ENCODE measurements at regions not wholly inside any gene's neighbourhood (a gene's known extent, or its start where the extent isn't known, plus 50 kb on each side); places are given as distances from the start of the nearest gene placed in this dataset.

GRCh38 chr6:119760046-119760445, 410.5 kb upstream of the MAN1A1 start:
- no peak for TF ChIP-seq CTCF (IDR thresholded peaks at IDR 0.05)
- no peak for TF ChIP-seq POLR2A (IDR thresholded peaks at IDR 0.05)

Measured in uterus (tissue), 2 donors.